Glutamatergic neuron (in vitro differentiated cells): ENCODE measurements at regions not wholly inside any gene's neighbourhood (a gene's known extent, or its start where the extent isn't known, plus 50 kb on each side); places are given as distances from the start of the nearest gene placed in this dataset.

Experiments
- DNase-seq: peaks from one replicate; pipeline ENCODE4 v3.0.0; 2022
- H3K27ac Mint-ChIP-seq: one replicate; pipeline ENCODE4 v1.8.0; 2020; ENCODE audit warnings: mild to moderate bottlenecking, mixed read lengths, inconsistent platforms; ENCODE audit not compliant: unreplicated experiment
- H3K27me3 Mint-ChIP-seq: one replicate; pipeline ENCODE4 v1.8.0; 2020; ENCODE audit warnings: mild to moderate bottlenecking, moderate library complexity, mixed read lengths, inconsistent platforms; ENCODE audit not compliant: unreplicated experiment
- H3K36me3 Mint-ChIP-seq: one replicate; pipeline ENCODE4 v1.8.0; 2020; ENCODE audit warnings: mild to moderate bottlenecking, mixed read lengths, inconsistent platforms; ENCODE audit not compliant: unreplicated experiment
- H3K4me1 Mint-ChIP-seq: one replicate; pipeline ENCODE4 v1.8.0; 2020; ENCODE audit warnings: mild to moderate bottlenecking, low read depth, mixed read lengths, inconsistent platforms; ENCODE audit not compliant: unreplicated experiment
- H3K4me3 Mint-ChIP-seq: one replicate; pipeline ENCODE4 v1.8.0; 2020; ENCODE audit warnings: mild to moderate bottlenecking, mixed read lengths, inconsistent platforms; ENCODE audit not compliant: unreplicated experiment
- H3K9me3 Mint-ChIP-seq: one replicate; pipeline ENCODE4 v1.8.0; 2020; ENCODE audit warnings: mild to moderate bottlenecking, moderate library complexity, mixed read lengths, inconsistent platforms; ENCODE audit not compliant: unreplicated experiment
- CTCF ChIP-seq: fragments of 200-600 bp; sonication (generic); IDR thresholded peaks from one replicate; pipeline ENCODE4 v1.5.0; 2021; ENCODE audit not compliant: partially characterized antibody, unreplicated experiment

- Mint-ChIP-seq H3K36me3 (no peaks in the 10 kb centered on the region), H3K9me3 (peaks cover 3% of the 10 kb centered on the region), H3K4me1 (no peaks in the 10 kb centered on the region), H3K27me3 (peaks cover 1% of the 10 kb centered on the region), H3K4me3 (no peak overlapping the region), H3K27ac (no peak overlapping the region)
- TF ChIP-seq CTCF, result no peak
- no peak for DNase-seq
These were observed 322.9 kb upstream of the MDFIC2 start for GRCh38 chr3:70635301-70635700.

- no peak for TF ChIP-seq CTCF
- Mint-ChIP-seq H3K27me3 (peaks cover 1% of the 10 kb centered on the region), H3K36me3 (no peaks in the 10 kb centered on the region), H3K27ac (no peak overlapping the region), H3K4me1 (no peaks in the 10 kb centered on the region), H3K9me3 (peaks cover 3% of the 10 kb centered on the region), H3K4me3 (no peak overlapping the region)
- DNase-seq, result no peak
These were observed 319.4 kb upstream of the MDFIC2 start for GRCh38 chr3:70631716-70632307.

- Mint-ChIP-seq H3K9me3 (no peaks in the 10 kb centered on the region), H3K27ac (no peak overlapping the region), H3K36me3 (no peaks in the 10 kb centered on the region), H3K4me1 (peaks cover 2% of the 10 kb centered on the region), H3K27me3 (peaks cover 2% of the 10 kb centered on the region), H3K4me3 (no peak overlapping the region)
- DNase-seq, result no peak
- no peak for TF ChIP-seq CTCF
These were observed 309.0 kb upstream of the MDFIC2 start for GRCh38 chr3:70621451-70621850.

GRCh38 chr3:70620956-70621355 is 308.5 kb upstream of the MDFIC2 start:
- DNase-seq, result no peak

More at GRCh38 chr3:70620956-70621355, 308.5 kb upstream of the MDFIC2 start:
- H3K27ac Mint-ChIP-seq, result no peak overlapping the region
- peaks cover 2% of the 10 kb centered on the region for H3K27me3 Mint-ChIP-seq
- peaks cover 2% of the 10 kb centered on the region for H3K4me1 Mint-ChIP-seq
- H3K9me3 Mint-ChIP-seq, result no peaks in the 10 kb centered on the region
- TF ChIP-seq CTCF, result no peak
- H3K36me3 Mint-ChIP-seq, result no peaks in the 10 kb centered on the region
- H3K4me3 Mint-ChIP-seq, result no peak overlapping the region
